Stimulated activated CD8-positive, alpha-beta memory T cell treated with anti-CD3 and anti-CD28 coated beads, Interleukin-15, amount 100 ng/mL, for 48 hours (primary cell): ENCODE measurements at regions not wholly inside any gene's neighbourhood (a gene's known extent, or its start where the extent isn't known, plus 50 kb on each side); places are given as distances from the start of the nearest gene placed in this dataset.

Source experiments
- DNase-seq, 2 donors: peaks; one replicate each; pipeline ENCODE4 v3.0.0-alpha.2; 2020; ENCODE audit warnings: low read depth in 2 of 2

DNA sequence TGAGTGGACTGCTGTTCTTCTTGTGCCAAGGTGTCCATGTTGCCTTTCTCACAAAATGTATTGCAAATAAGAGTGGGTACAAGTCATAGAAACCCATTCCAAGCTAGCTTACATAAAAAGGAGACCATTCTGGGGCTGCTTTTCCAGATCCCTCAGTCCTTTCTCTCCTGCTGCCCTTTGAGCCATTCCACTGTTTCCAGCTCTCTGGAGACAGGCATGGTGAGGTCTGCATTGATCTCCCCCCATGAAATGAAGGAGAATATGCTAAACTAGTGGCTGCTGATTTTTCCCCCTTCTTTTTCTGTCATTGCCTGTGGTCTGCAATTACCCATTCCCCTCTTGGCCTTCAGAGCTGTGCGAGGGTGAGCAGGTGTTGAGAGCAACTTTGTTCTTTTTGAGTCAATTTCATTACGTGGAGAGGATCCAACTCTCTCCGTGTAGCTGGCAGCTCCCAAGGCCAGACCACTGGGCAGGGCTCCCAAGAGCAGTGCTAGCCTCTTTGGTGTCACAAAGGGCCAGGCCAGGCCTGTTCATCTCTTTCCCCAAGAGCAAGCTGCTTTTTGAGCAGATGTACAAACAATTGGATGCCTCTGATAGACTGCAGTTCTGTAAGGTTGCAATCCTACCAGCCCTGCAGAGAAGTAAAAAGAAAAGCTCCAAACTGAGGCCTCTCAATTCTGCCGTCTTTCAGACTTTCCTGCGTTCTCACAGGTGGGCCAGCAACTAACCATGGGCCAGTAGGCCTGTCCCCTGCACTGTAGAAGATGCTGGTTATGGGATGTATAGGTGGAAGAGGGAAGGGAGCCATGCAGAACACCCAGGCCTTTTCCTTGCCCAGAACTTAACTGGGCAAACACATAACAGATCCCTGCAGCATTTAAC, 96.1 kb upstream of the ARMC2 start:
- DNase-seq = no peak

DNA sequence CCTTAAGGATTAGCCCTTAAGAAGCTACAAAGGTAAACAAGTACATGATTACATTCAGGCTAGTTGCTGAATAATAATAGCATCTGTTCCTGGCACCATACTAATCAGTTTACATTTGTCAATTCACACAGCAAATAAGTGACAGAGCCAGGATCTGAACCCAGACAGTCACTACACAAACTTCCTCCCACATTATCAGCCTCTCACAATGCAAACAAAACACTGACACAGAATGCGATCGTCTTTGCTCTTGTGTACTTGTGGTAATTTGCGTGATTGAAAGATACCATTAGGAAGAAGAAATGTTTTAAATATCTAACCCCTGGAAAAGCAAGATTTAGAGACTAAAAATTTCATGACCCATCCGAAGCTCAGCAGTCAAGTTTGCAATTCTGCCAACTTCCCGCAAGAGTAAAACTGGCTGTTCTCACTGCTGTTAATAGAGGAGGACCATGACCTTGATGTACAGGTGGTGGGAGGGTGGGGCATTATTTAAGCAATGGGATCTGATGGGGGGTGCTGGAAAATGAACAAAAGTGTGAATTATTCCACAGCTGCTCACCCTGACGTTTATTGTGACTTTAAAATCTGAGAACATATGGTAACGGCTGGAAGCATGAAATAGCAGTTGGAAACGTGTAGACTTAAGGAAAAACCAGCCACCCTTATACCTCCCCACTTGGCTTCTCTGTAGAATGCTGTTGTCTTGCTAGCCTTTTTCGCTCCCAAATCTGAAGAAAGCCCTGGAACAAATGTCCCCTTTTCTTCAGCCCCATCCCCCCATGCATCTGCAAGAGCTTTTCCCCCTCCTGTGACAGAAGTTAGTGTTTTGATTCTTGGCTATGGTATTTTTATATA, 95.3 kb upstream of the ARMC2 start:
- no peak for DNase-seq

DNA sequence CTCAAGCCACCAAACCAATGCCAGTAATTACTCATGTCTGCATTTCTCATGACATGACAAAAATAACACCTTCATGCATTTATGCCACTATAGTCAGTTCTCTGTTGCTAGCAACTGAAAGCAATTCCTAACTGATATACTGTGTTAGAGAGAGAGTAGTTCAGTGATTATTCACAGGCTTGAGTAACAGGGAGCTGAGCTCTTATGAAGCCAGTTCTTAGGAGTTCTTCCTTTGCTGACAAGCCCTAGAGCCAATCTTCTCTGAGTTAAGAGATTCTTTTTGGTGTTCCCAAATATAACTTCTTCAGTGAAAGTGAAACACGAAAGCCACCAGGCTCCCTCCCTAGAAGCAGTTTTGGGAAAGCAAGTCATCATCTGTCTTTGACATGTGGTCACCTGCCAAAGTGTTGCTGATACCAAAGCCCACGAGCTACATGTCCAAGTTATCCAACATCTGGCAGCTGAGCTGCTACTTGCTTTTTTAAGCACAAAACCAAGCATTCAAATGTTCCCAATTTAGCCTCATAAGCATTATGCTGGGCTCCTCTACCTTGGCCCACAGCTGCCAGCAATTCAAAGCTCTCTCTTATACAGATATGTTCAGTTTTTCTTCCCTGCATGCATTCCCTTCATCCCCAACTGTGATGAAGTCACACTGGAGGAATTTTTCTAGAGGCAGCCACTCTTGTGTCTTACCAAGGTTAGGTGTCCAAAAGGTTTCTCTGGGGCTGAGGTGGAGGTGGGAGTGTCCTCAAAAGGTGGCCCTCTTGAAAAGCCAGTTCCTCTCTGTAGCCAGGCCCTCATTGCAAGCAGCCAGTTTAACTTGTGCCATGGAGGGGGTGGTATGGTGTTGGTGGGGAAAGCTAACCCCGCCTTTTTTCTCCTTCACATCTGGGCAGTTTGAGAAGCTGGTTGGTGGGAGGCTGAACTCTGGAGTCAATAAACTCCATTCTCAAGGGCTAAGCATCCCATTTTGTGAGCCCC, 92.7 kb upstream of the ARMC2 start:
- no peak for DNase-seq

DNA sequence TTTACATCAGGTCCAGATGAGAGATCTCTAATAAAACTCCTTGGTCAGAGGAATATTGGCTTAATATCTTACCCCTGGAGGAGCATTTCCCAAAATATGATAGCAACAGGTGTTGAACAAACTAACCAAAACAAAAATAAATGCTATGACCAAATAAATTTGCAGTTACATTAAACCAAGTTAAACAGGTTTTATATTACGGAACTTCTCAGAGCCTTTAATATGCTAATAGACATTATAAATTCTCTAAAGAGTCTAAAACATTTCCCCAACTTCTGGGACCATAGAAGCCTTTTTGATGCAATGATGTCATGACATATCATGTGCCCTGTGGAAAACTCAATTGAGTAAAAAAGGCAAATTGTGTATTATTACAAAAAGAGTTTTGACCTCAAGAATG, 90.9 kb upstream of the ARMC2 start:
- no peak for DNase-seq

DNA sequence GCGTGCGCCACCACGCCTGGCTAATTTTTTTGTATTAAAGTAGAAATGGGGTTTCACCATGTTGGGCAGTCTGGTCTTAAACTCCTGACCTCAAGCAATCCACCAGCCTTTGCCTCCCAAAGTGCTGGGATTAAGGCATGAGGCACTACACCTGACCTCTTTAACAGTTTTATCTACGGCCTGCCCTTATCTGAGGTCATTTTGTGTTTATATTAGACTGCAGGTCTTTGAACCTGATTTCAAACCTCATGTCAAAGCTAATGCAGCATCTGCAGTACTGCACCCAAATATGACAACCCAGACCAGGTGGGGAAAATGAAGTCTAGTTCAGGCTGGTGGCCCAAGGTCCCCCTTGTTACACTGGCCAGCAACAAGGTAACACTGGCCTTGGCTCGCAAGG, 89.3 kb upstream of the ARMC2 start:
- DNase-seq = no peak

DNA sequence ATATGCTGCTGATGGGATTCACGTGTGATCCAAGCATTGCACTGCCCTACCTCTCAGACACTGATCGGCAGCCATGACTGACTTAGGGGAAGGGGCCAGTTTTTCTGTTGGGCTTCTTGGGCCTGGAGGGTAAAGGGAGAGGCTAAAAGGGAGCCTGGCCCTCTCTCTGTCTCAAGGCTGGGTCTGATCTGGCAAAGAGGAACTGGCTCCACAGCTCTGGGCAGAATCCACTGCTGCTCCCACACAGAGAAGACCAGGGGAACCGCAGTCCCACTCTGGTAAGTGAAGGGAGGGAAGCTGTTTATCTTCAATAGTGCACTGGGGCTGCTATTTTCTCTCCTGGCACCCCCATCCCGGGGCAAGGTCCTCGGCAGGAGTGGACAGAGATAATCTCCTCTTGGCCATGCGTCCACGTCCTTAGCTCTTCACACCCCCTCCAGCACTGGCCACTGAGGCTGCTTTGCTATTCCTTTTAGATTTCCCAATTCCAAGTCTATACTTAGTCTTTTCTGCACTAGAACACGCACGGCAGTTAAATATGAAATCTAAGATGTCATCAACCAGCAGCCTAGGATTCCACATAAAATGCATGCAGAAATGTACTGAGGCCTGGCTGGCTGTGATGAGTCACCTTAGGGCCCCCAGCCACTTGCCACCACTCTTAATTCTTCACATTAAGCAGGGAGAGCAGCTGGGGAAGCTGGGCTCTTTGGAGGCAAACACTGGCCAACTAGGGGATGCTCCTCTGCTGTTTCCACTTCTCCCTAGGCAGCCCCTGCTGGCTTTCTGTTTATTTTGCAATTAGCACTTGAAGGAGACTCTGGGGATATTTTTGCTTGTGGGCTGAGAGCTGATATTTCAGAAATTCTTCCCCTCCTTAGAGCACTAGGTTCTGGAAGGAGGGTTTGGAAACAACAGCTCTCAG, 87.8 kb upstream of the ARMC2 start:
- no peak for DNase-seq

DNA sequence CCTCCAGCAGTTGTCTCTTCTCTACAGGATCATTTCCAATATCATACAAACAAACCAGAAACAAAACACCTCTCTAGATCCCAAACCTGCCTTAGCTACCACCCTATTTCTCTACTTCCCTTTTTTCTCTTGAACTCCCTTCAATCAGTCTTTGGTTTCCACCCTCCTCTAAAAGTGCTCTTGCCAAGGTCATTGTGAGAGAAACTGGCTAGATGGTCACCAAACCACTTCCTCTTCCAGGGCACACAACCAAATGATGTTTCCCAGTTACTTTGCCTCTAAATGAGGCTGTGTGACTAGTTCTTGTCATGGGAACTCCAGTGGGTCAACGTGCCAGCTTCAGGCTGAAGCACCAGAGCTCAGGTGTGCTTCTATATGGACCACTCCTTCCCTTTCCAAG, 85.8 kb upstream of the ARMC2 start:
- DNase-seq = no peak

DNA sequence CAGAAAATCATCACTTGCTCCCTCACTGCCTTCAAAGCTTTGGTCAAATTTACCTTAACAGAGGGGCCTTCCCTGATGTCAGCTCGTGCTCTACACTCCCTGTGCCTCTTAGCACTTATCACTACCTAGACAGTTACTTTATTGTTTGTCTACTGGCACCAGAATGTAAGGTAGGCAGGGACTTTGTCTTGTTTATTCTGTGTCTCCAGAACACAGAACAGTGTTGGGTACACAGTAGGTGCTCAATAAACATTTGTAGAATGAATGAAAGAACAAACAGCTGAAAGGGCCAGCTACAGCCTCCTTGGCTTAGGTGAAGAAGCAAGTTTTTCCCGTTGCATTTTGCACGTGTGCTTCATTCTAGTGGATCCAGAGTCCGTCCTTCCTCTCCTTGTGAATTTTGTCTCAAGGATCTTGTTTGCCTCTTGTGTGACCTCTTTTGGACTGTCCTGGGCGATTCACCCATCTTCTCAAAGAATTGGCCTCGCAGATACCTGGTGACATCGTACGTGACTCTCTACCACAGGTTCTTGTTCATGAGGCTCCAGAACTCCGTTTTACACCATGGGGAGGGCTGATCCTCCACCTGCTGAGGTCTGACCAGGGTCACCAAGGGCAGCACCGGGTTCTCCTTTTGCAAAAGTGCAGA, 84.2 kb upstream of the ARMC2 start:
- DNase-seq = no peak

DNA sequence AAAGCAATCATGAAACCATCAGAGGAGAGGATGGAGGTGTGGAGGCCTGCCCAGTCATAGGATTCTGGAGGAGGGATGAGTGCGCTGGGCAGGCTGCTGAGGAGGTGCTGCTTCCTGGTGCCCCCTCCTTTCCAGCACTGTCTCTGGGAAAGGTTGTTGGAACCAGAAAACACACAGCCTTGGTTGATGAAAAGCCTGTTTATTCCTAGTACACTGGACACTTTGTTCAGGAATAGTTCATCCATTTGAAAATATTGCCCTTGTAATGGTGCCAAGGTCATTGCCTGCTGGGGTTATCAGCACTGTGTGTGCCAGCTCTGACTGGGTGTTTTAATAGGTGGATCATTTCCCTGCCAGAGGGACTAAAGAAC, 83.7 kb upstream of the ARMC2 start:
- DNase-seq = no peak

DNA sequence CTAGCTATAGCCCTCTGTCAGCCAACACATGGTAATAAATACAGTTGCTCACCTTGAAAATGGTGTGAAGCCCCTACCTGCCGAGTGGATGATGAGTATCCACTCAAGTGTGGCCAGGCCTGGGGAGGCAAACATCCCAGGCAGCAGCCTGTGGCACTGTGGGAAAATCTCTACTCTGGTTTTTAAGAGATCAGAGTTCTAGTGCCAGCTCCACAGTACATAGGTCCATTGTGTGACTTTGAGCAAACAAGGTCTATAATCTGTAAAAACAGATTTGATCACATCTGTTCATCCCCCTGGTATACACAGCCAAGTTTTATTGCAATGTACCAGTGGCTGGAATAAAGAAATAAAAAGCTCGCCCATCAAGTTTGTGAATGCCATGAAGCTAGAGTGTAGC, 82.7 kb upstream of the ARMC2 start:
- DNase-seq = no peak

DNA sequence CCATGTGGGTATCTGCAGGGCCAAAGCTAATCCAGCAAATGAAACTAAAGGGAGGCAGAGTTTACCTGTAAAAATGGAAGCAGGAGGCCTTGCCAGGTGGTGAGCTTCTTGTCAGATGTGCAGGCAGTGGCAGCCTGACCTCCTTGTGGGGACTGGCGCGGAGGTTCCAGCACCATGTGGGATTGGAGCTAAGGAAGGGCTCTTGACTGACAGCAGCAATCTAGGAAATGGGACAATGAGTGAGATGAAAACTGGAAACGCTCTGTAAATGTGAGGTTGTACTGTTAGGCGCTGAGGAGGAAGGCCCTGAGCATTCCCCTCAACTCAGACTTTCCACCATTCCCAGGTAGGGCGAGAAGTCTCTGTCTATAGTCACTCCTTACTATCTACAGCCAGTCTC, 81.8 kb upstream of the ARMC2 start:
- no peak for DNase-seq

DNA sequence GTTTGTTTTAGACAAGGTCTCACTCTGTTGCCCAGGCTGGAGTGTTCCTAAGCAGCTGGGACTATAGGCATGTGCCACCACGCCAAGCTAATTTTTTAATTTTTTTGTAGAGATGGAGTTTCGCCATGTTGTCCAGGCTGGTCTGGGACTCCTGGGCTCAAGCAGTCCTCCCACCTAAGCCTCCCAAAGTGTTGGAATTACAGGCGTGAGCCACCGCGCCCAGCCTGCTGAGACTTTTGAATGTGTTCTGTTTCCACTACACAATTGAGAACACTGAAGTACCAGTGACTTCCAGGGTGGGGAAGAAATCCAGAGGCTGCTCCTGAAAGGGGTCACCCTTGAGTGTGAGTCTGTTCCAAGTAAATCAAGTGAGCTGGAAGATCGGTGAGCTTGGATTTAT, 81.3 kb upstream of the ARMC2 start:
- DNase-seq = no peak

DNA sequence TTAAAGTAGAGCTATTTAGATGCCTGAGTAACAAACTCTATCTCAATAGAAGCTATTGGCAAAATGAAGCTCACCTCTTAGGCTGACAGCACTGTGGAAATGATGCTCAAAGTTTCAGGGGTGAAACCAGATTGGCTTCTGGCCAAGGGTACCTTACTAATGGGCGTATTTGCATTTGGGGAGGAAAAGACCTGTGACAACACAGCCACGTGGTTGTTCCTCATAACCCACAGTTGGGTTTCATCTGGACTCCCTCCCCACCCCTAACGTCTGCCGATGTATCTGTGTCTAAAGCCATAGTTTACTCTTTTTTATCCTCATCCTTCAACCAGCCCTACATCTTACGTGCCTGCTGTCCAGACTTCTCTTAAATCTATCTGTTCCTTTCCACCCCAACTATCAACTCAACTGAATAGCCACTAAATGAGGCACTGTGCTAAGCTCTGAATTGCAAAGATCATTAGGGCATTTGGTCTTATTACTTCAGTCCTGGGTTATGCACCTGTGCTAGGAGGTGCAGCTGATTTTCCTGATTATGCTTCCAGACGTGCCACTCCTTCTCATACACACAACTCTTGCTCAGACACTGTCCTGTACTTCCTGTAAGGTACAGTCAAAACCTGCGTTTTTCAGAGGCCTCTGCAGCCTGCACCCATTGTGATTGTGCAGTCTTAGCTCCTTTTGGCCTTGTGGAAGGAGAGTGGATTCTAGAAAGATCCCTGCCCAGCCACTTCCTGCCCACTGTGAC, 80.6 kb upstream of the ARMC2 start:
- no peak for DNase-seq

DNA sequence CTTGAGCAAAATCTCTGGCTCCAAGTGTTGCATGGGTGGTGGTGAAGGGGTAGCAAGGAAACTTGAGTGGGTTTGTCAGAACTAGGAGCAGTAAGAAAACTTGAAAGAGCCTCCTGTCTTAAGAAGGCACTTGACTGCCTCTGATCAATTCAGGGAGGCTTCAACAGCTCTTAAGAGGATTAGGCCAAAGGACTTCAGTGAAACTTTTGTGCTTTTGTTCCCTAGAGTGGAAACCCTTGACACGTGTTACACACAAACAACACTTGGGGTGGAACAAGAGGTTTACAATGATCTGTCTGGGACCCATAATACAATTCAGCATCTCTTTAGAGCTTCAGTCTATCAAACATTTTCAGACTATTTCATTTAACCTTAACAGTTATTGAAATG, 80.1 kb upstream of the ARMC2 start:
- no peak for DNase-seq

DNA sequence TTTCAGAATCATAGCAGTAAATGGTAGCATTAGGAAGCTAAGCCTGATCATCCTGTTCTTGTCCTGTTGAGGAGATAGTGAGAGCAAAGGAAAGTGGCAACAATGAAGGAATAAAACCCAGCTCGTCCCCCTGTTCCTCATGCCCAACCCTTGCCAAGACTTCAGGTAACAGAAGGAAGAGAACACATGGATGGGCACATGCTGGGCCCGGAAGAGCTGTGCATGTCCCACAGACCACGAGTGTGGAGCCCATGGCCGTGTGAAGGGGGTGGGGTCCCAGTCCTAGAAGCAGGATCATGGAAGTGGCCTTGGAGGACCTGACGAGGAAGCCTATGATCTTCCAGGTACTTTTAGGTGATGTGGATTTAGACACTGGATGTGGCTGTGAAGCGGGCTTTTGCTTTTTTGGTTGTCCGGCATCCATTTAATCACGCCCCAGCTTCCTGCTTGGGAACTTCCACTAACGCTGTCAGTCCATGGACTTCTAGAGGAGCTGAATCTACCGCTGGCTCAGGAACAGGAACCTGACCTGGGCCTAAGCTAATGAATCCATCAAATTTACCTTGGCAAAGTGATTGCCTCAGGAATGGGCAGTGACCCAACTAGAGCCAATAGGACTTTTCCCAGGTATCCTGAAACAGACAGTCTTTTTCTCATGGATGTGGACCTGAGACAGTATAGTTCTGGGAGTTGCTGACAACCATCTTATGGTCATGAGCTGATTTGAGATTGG, 79.3 kb upstream of the ARMC2 start:
- DNase-seq = no peak

DNA sequence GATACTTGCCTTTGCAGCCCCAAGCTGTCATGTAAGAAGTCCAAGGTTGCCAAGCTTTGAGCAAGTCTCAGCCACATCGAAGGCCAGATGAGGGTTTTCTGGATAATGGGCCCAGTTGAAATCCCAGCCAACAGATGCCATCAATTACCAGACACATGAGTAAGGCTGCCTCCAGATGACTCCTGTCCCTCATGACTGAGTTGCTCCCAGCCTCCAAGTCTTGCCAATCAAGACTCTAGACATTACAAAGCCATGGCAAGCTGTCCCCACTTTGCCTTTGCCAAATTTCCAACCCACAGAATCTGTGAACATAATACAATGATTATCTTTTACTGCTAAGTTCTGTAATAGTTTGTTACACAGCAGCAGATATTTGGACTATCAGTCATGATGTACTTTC, 76.8 kb upstream of the ARMC2 start:
- DNase-seq = no peak

DNA sequence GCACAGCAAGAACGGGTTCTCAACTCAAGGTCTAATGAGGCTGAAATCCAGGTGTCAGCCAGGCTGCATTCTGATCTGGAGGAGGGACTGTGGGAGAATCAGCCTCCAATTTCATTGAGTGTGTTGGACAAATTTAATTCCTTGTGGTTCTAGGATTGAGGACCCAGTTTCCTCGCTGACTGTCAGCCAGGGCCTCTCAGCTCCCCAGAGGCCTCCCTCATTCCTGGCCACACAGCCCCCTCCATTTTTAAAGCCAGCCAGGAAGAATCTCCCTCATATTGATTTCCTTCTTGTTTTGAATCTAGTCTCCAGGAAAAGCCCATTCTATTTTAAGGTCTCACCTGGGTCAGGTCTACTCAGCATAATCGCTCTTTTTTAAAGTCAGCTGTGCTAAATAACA, 73.7 kb upstream of the ARMC2 start:
- DNase-seq = no peak

DNA sequence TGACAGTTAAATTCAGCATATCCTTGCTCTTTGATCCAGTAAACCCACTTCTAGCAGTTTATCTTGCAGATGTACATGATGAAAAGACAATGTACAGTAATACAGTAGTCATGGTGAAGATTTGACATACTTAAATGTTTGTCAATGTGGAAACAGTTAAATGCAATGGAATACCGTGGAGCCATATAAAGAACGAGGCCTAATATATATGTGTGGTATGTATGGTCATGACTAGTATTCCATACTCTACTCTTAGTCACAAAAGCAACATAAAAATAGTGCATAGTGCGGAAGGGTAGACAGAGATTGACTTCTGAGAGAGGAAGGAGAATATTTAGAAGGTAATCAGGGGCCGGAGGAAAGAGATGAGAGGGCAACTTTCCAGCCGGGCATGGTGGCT, 70.7 kb upstream of the ARMC2 start:
- DNase-seq = no peak
